HEK293T (cell line): ENCODE measurements at regions not wholly inside any gene's neighbourhood (a gene's known extent, or its start where the extent isn't known, plus 50 kb on each side); places are given as distances from the start of the nearest gene placed in this dataset.
"Not testable (repeated sequence)": the region's sequence is repeated elsewhere in the genome, so short reads cannot be mapped to it uniquely, and the experiment has no call there.

ENCODE experiments used
- CTCF ChIA-PET: fragments of 350-600 bp; formaldehyde crosslinking; extraction: SDS; loops from one replicate; lab custom pipeline; 2021; ENCODE audit warnings: antibody characterized with exemption, inconsistent platforms; lab: Yijun Ruan, JAX
- POLR2A ChIA-PET: fragments of 350-600 bp; formaldehyde crosslinking; extraction: SDS; loops from one replicate; lab custom pipeline; 2020; ENCODE audit warnings: antibody characterized with exemption, inconsistent platforms; lab: Yijun Ruan, JAX
- DNase-seq: peaks from one replicate; pipeline ENCODE4 v3.0.0; 2012; ENCODE audit warnings: mixed read lengths; ENCODE audit errors: extremely low spot score
- ARNT ChIP-seq: fragments of 450-650 bp; IDR thresholded peaks from 2 replicates; pipeline ENCODE4 v1.6.1; 2017; ENCODE audit warnings: mild to moderate bottlenecking
- BHLHE40 ChIP-seq: fragments of 450-650 bp; IDR thresholded peaks from 2 replicates; pipeline ENCODE4 v1.6.1; 2016; ENCODE audit warnings: mild to moderate bottlenecking, moderate library complexity, borderline replicate concordance
- CTBP1 ChIP-seq: fragments of 450-650 bp; IDR thresholded peaks from 2 replicates; pipeline ENCODE4 v1.6.1; 2016; ENCODE audit warnings: borderline replicate concordance
- ELF4 ChIP-seq: fragments of 450-650 bp; IDR thresholded peaks from 2 replicates; pipeline ENCODE4 v1.6.1; 2017; ENCODE audit warnings: antibody characterized with exemption
- FOXA1 ChIP-seq: fragments of 450-650 bp; IDR thresholded peaks from 2 replicates; pipeline ENCODE4 v1.6.1; 2016; ENCODE audit warnings: mild to moderate bottlenecking
- FOXK2 ChIP-seq: fragments of 450-650 bp; IDR thresholded peaks from 2 replicates; pipeline ENCODE4 v1.6.1; 2016; ENCODE audit warnings: mild to moderate bottlenecking
- FOXM1 ChIP-seq: fragments of 450-650 bp; IDR thresholded peaks from 2 replicates; pipeline ENCODE4 v1.6.1; 2017; ENCODE audit warnings: mild to moderate bottlenecking, borderline replicate concordance
- HDGF ChIP-seq: fragments of 450-650 bp; IDR thresholded peaks from 2 replicates; pipeline ENCODE4 v1.6.1; 2017; ENCODE audit warnings: antibody characterized with exemption, borderline replicate concordance
- L3MBTL2 ChIP-seq: fragments of 450-650 bp; conservative IDR thresholded peaks from 2 replicates; pipeline ENCODE4 v1.6.1; 2016; ENCODE audit warnings: mild to moderate bottlenecking
- LEF1 ChIP-seq: fragments of 450-650 bp; IDR thresholded peaks from 2 replicates; pipeline ENCODE4 v1.6.1; 2017; ENCODE audit warnings: mild to moderate bottlenecking, borderline replicate concordance
- NFRKB ChIP-seq: fragments of 450-650 bp; IDR thresholded peaks from 2 replicates; pipeline ENCODE4 v1.6.1; 2016; ENCODE audit warnings: mild to moderate bottlenecking, moderate library complexity
- SP1 ChIP-seq: fragments of 450-650 bp; IDR thresholded peaks from 2 replicates; pipeline ENCODE4 v1.6.1; 2017
- SUZ12 ChIP-seq: fragments of 450-650 bp; IDR thresholded peaks from 2 replicates; pipeline ENCODE4 v1.6.1; 2016; ENCODE audit warnings: mild to moderate bottlenecking
- TARDBP ChIP-seq: fragments of 450-650 bp; IDR thresholded peaks from 2 replicates; pipeline ENCODE4 v1.6.1; 2016
- ZNF384 ChIP-seq: fragments of 450-650 bp; IDR thresholded peaks from 2 replicates; pipeline ENCODE4 v1.6.1; 2016
- TF ChIP-seq, protein P1 (sequence below): fragments of 450-650 bp; IDR thresholded peaks from 2 replicates; pipeline ENCODE4 v1.6.1; 2016

DNA sequence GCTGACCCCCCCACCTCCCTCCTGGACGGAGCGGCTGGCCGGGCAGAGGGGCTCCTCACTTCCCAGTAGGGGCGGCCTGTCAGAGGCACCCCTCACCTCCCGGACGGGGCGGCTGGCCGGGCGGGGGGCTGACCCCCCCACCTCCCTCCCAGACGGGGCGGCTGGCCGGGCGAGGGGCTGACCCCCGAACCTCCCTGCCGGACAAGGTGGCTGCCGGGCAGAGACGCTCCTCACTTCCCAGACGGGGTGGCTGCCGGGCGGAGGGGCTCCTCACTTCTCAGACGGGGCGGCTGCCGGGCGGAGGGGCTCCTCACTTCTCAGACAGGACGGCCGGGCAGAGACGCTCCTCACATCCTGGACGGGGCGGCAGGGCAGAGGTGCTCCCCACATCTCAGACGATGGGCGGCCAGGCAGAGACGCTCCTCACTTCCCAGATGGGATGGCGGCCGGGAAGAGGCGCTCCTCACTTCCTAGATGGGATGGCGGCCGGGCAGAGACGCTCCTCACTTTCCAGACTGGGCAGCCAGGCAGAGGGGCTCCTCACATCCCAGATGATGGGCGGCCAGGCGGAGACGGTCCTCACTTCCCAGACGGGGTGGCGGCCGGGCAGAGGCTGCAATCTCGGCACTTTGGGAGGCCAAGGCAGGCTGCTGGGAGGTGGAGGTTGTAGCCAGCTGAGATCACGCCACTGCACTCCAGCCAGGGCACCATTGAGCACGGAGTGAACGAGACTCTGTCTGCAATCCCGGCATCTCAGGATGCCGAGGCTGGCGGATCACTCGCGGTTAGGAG, 66.2 kb upstream of the PAPPA2 start:
- CTCF ChIA-PET, POLR2A ChIA-PET, DNase-seq: not testable (repeated sequence)

DNA sequence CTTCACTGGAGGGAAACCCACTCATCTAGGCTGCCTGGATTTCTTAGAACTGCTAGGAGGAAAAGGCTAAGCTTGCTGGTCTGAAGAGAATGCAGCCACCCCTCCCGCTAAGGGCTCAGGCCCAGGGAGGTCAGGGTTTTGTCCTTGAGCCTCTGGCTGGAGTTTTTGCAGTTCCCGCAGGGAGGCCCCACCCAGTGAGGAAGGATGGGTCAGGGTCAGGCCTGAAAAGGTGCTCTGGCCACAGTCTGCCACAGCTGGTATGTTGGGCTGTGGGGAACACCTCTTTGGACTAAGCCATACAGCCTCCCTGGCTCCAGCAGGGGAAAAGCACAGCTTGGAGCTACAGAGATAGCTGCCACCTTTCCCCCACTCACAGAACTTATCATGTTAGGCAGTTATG, 71.4 kb upstream of the PAPPA2 start:
- ChIA-PET CTCF (no interaction called here), POLR2A (no interaction called here)
- no peak for TF ChIP-seq SP1
- DNase-seq = no peak

DNA sequence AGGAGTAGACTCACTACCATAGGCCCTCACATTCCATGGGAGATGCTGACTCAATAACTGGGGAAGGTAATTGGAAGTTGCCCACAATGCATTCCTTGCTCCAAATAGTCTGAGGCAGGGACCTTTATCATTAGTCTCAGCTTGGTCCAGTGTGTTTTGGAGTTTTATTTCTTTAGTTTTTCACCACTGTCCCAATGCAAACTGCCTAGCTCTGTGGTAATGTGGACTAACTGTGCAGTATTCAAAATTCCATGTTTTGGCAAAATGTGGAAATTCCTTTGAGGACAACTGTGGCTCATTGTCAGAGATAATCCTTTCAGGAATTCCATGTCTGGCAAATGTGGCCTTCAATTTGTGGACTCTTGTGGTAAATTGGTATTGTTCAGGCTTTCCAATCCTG, 78.1 kb upstream of the PAPPA2 start:
- CTCF ChIA-PET = no interaction called here
- TF ChIP-seq ZNF384 (no peak), ARNT (no peak), FOXM1 (no peak), FOXK2 (no peak), NFRKB (no peak), SUZ12 (no peak), ELF4 (no peak), CTBP1 (no peak), BHLHE40 (no peak), LEF1 (no peak), L3MBTL2 (no peak), HDGF (no peak), SP1 (no peak), TARDBP (no peak), FOXA1 (no peak)
- TF ChIP-seq, protein P1, sequence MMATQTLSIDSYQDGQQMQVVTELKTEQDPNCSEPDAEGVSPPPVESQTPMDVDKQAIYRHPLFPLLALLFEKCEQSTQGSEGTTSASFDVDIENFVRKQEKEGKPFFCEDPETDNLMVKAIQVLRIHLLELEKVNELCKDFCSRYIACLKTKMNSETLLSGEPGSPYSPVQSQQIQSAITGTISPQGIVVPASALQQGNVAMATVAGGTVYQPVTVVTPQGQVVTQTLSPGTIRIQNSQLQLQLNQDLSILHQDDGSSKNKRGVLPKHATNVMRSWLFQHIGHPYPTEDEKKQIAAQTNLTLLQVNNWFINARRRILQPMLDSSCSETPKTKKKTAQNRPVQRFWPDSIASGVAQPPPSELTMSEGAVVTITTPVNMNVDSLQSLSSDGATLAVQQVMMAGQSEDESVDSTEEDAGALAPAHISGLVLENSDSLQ = no peak
- DNase-seq = no peak
- POLR2A ChIA-PET = no interaction called here

DNA sequence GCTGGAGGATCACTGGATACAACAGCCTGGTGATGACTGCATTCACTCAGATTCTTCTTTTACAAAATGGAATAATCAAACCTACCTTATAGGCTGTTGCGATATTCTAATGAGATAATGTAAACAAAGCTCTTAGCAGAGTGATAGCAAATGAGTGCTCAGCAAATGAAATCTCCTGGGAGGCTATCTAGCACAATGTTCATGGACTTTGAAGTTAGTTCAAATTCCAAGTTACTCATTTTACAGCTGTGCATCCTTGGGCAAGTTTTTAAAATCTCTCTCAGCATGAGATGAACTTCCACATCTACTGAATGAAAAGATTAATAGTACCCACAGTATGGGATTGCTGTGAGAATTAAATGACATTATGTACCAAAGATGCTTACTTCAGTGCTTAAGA, 80.8 kb upstream of the PAPPA2 start:
- no peak for TF ChIP-seq ARNT
- TF ChIP-seq L3MBTL2 = no peak
- no peak for TF ChIP-seq HDGF
- no peak for TF ChIP-seq CTBP1
- TF ChIP-seq SP1 = no peak
- TF ChIP-seq ZNF384 = no peak
- TF ChIP-seq BHLHE40 = no peak
- TF ChIP-seq TARDBP = no peak
- TF ChIP-seq NFRKB = no peak
- DNase-seq = no peak
- CTCF ChIA-PET = no interaction called here
- POLR2A ChIA-PET = no interaction called here

DNA sequence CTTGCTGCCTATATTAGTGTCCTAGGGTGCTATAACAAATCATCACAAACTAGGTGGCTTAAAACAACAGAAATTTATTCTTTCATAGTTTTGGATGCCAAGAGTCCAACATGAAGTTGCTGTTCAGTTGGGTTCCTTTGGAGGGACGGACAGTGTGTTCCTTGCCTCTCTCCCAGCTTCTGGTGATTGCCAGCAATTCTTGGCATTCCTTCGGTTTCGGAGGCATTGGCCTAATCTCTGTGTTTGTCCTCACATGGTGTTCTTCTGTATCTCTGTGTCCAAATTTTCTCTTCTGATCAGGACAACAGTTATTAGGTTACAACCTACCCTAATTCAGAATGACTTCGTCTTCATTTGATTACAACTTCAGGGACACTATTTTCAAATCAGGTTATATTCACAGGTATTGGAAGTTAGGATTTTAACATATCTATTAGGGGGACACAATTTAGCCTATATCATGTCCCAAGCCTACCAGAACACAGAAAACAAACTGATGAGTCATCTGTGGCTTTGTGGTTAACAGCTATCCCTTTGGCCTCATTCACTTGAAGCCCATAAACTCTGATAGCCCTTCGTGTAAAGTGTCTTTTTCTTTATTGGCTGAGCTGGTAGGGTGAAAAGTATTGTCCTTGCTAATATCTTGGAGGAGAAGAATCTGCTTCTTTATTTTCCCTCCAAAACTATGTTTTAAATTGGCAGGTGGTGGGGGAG, 83.2 kb upstream of the PAPPA2 start:
- POLR2A ChIA-PET = no interaction called here
- TF ChIP-seq LEF1 = no peak
- no peak for TF ChIP-seq ARNT
- TF ChIP-seq FOXA1 = no peak
- TF ChIP-seq FOXK2 = no peak
- no peak for TF ChIP-seq SP1
- TF ChIP-seq BHLHE40 = no peak
- no peak for TF ChIP-seq FOXM1
- TF ChIP-seq L3MBTL2 = no peak
- no peak for TF ChIP-seq HDGF
- TF ChIP-seq ZNF384 = no peak
- no peak for TF ChIP-seq NFRKB
- TF ChIP-seq SUZ12 = no peak
- TF ChIP-seq, protein P1 = no peak
- no peak for TF ChIP-seq TARDBP
- no peak for TF ChIP-seq CTBP1
- CTCF ChIA-PET = no interaction called here
- DNase-seq = no peak

DNA sequence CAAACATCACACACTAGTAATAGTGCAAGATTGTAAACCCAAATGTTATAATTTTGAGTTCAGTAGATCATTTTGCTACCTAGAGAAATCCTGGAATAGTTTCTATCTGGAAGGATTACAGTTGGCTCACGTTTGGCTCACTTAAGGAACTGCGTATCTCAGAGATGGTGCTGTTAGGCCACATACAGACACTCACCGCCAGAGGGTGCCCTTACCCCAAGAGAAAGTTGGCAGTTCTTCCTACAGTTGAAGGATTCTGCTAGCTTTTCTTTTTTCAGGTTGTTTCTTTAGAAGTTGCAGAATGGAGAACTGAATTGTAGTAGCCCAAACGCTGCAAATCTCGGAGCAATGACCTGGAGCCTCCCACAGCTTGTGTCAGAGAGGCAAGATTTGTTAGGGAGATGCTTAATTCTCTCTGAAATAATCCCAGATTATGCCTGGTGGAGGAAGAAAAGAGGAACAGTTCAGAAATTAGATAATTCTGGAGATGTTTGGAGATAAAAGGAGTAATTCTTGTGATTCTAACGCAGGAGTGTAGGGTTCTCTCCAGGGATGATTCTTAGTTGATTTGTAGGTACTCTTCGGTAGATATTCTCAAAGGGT, 87.9 kb upstream of the PAPPA2 start:
- ChIA-PET POLR2A (no interaction called here), CTCF (interaction anchor here (0.6 to 0.9 kb wide), 3 partner anchors 135 to 506 kb away, joined by 3 to 6 read pairs (median 4); no protein-coding TSS in a partner anchor)
- peak; percentile 77 for DNase-seq
- no peak for TF ChIP-seq FOXA1
- TF ChIP-seq ELF4 = no peak
- TF ChIP-seq BHLHE40 = no peak
- no peak for TF ChIP-seq SUZ12
- no peak for TF ChIP-seq TARDBP
